Smooth muscle cell (in vitro differentiated cells): ENCODE measurements at regions not wholly inside any gene's neighbourhood (a gene's known extent, or its start where the extent isn't known, plus 50 kb on each side); places are given as distances from the start of the nearest gene placed in this dataset.

Source experiments
- DNase-seq: peaks from one replicate; lab custom pipeline; 2025; ENCODE audit not compliant: unreplicated experiment; lab: John Stamatoyannopoulos, UW
- H2AFZ ChIP-seq: fragments of 200-600 bp; sonication (generic); 2 replicates; pipeline ENCODE4 v1.6.0; 2016; ENCODE audit warnings: antibody characterized with exemption, low read depth, mild to moderate bottlenecking
- H3F3A ChIP-seq: fragments of 200-600 bp; sonication (generic); 2 replicates; pipeline ENCODE4 v1.6.0; 2017; ENCODE audit warnings: antibody characterized with exemption, low read depth
- H3K27ac ChIP-seq: fragments of 200-600 bp; sonication (generic); 2 replicates; pipeline ENCODE4 v1.5.1; 2016; ENCODE audit warnings: low read depth, mild to moderate bottlenecking
- H3K27me3 ChIP-seq: fragments of 200-600 bp; sonication (generic); 2 replicates; pipeline ENCODE4 v1.6.1; 2016; ENCODE audit warnings: low read depth, mild to moderate bottlenecking
- H3K36me3 ChIP-seq: fragments of 200-600 bp; sonication (generic); 2 replicates; pipeline ENCODE4 v1.5.1; 2016; ENCODE audit warnings: low read depth
- H3K4me1 ChIP-seq: fragments of 200-600 bp; sonication (generic); 2 replicates; pipeline ENCODE4 v1.5.1; 2016; ENCODE audit warnings: low read depth
- H3K4me2 ChIP-seq: fragments of 200-600 bp; sonication (generic); 2 replicates; pipeline ENCODE4 v1.6.0; 2016; ENCODE audit warnings: mild to moderate bottlenecking
- H3K4me3 ChIP-seq: fragments of 200-600 bp; sonication (generic); 2 replicates; pipeline ENCODE4 v1.5.1; 2016; ENCODE audit warnings: mild to moderate bottlenecking
- H3K79me2 ChIP-seq: fragments of 200-600 bp; sonication (generic); 2 replicates; pipeline ENCODE4 v1.6.0; 2016; ENCODE audit warnings: low read depth, mild to moderate bottlenecking
- H3K9ac ChIP-seq: fragments of 200-600 bp; sonication (generic); 2 replicates; pipeline ENCODE4 v1.6.0; 2016; ENCODE audit warnings: low read depth
- H3K9me3 ChIP-seq: fragments of 200-600 bp; sonication (generic); replicated peaks from 2 replicates; pipeline ENCODE4 v1.5.1; 2016; ENCODE audit warnings: low read depth
- H4K20me1 ChIP-seq: fragments of 200-600 bp; sonication (generic); 2 replicates; pipeline ENCODE4 v1.6.0; 2016; ENCODE audit warnings: low read depth
- CTCF ChIP-seq: fragments of 200-600 bp; sonication (generic); IDR thresholded peaks from 2 replicates; pipeline ENCODE4 v1.5.1; 2017; ENCODE audit warnings: borderline replicate concordance, mild to moderate bottlenecking, antibody characterized with exemption; ENCODE audit not compliant: insufficient read depth, poor library complexity, severe bottlenecking
- WGBS: methylation state at CpG from one replicate; pipeline ENCODE4 v1.1.7; 2016; ENCODE audit warnings: low lambda C conversion rate; 5-methylcytosine and 5-hydroxymethylcytosine counted together

GRCh38 chr10:118818621-118819221, 64.0 kb upstream of the CACUL1 start:
- Histone ChIP-seq H3K79me2 (no peaks in the 10 kb centered on the region), H3K9me3 (no peaks in the 10 kb centered on the region), H3K4me3 (no peak overlapping the region), H3K4me2 (no peak overlapping the region), H2AFZ (no peak overlapping the region), H3K9ac (no peak overlapping the region), H3F3A (no peaks in the 10 kb centered on the region), H3K27me3 (peaks cover 5% of the 10 kb centered on the region), H4K20me1 (no peaks in the 10 kb centered on the region), H3K36me3 (no peaks in the 10 kb centered on the region), H3K27ac (no peak overlapping the region), H3K4me1 (no peaks in the 10 kb centered on the region)
- no peak for DNase-seq
- 91% methylated on average over 17 of the region's 17 CpGs for WGBS
- no peak for TF ChIP-seq CTCF

- TF ChIP-seq CTCF: no peak
- H3K27me3 ChIP-seq: peaks cover 3% of the 10 kb centered on the region
- no peaks in the 10 kb centered on the region for H3K9me3 ChIP-seq
- H3F3A ChIP-seq: no peaks in the 10 kb centered on the region
- H3K4me3 ChIP-seq: no peak overlapping the region
- H3K4me2 ChIP-seq: no peak overlapping the region
- DNase-seq: no peak
- 85% methylated on average over 16 of the region's 16 CpGs for WGBS
- H2AFZ ChIP-seq: no peak overlapping the region
- no peak overlapping the region for H3K27ac ChIP-seq
- no peaks in the 10 kb centered on the region for H4K20me1 ChIP-seq
- no peak overlapping the region for H3K9ac ChIP-seq
- H3K36me3 ChIP-seq: no peaks in the 10 kb centered on the region
- no peaks in the 10 kb centered on the region for H3K4me1 ChIP-seq
- no peaks in the 10 kb centered on the region for H3K79me2 ChIP-seq
Measured at GRCh38 chr10:118820326-118821116, 65.8 kb upstream of the CACUL1 start.

GRCh38 chr10:118823256-118823907, 68.6 kb upstream of the CACUL1 start:
- H2AFZ ChIP-seq: no peak overlapping the region
- WGBS: 83% methylated on average over 4 of the region's 4 CpGs
- H3K79me2 ChIP-seq: no peaks in the 10 kb centered on the region
- no peak overlapping the region for H3K4me2 ChIP-seq
- no peaks in the 10 kb centered on the region for H3K4me1 ChIP-seq
- no peaks in the 10 kb centered on the region for H3K27me3 ChIP-seq
- no peak for TF ChIP-seq CTCF
- H3K9ac ChIP-seq: no peak overlapping the region
- DNase-seq: no peak
- H3K27ac ChIP-seq: no peak overlapping the region
- no peaks in the 10 kb centered on the region for H3F3A ChIP-seq
- no peaks in the 10 kb centered on the region for H3K9me3 ChIP-seq
- no peaks in the 10 kb centered on the region for H3K36me3 ChIP-seq
- no peaks in the 10 kb centered on the region for H4K20me1 ChIP-seq
- H3K4me3 ChIP-seq: no peak overlapping the region
